Muscle of leg (tissue), 3 donors: ENCODE measurements at regions not wholly inside any gene's neighbourhood (a gene's known extent, or its start where the extent isn't known, plus 50 kb on each side); places are given as distances from the start of the nearest gene placed in this dataset.

ENCODE experiments used
- DNase-seq: peaks from one replicate; pipeline ENCODE4 v3.0.0; 2013
- H3K27ac ChIP-seq: one replicate; pipeline ENCODE4 v1.5.1; 2013; ENCODE audit warnings: mild to moderate bottlenecking, low read length, control low read depth
- H3K27me3 ChIP-seq: one replicate; pipeline ENCODE4 v1.6.1; 2013; ENCODE audit warnings: low read length; ENCODE audit not compliant: control insufficient read depth, insufficient read depth
- H3K36me3 ChIP-seq: one replicate; pipeline ENCODE4 v1.6.1; 2013; ENCODE audit warnings: low read length; ENCODE audit not compliant: control insufficient read depth, insufficient read depth
- H3K4me1 ChIP-seq: one replicate; pipeline ENCODE4 v1.6.1; 2013; ENCODE audit warnings: low read length; ENCODE audit not compliant: control insufficient read depth, insufficient read depth
- H3K4me3 ChIP-seq: one replicate; pipeline ENCODE4 v1.5.1; 2013; ENCODE audit warnings: low read length, control low read depth
- H3K9me3 ChIP-seq: replicated peaks from 2 replicates; pipeline ENCODE4 v1.6.1; 2013; ENCODE audit warnings: low read depth, low read length; ENCODE audit not compliant: control insufficient read depth
- WGBS: methylation state at CpG from one replicate; pipeline ENCODE4 v1.1.5; 2013; ENCODE audit warnings: missing lambda C conversion rate; ENCODE audit not compliant: insufficient coverage; 5-methylcytosine and 5-hydroxymethylcytosine counted together

DNA sequence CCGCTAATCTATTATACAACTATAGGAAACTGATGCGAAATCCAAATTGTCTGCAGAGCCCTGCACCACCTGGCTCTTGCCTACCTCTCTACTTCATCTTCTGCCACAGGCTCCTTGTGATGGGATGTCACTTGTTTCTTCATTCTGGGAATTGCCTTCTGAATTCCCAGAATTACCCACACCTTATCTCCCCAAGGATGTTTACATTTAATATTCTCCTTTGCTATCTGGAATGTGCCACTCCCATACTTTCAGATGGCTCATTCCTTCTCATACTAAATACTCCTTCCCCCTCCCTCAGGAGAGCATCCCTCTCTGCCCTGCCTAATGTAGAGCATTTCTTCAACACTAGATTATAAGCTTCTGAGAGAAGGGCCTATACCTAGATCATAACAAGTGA is 573.1 kb downstream of the GALC start:
- WGBS: no CpG with 5 or more reads among the region's 2 CpGs
- Histone ChIP-seq H3K36me3 (no peaks in the 10 kb centered on the region), H3K4me1 (no peaks in the 10 kb centered on the region), H3K27ac (no peak overlapping the region), H3K4me3 (no peak overlapping the region), H3K27me3 (no peaks in the 10 kb centered on the region), H3K9me3 (peaks cover 5% of the 10 kb centered on the region)
- DNase-seq: no peak

DNA sequence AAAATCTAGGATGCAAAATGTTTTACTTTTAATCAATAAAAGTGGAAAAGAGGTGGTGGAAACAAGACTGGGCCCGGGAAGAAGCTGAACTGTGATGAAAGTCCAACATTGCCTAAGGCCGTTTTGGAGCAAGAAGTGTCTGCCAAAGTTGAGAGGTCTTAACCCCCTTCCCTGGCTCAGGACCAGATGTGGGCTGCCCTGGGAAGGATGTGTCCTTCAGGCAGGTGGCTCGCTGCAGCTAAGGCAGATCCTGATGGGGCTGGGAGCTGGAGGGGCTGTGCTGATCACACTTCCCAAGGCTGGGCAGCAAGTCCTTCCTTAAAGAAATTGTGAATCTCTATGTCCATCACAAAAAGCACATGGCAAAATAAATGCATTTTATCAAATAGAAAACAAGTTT is 581.6 kb downstream of the GALC start:
- no peaks in the 10 kb centered on the region for H3K27me3 ChIP-seq
- no peak for DNase-seq
- H3K36me3 ChIP-seq: no peaks in the 10 kb centered on the region
- no peaks in the 10 kb centered on the region for H3K4me1 ChIP-seq
- no peaks in the 10 kb centered on the region for H3K9me3 ChIP-seq
- no peak overlapping the region for H3K27ac ChIP-seq
- H3K4me3 ChIP-seq: no peak overlapping the region
- WGBS: 65% methylated on average over 3 of the region's 3 CpGs

DNA sequence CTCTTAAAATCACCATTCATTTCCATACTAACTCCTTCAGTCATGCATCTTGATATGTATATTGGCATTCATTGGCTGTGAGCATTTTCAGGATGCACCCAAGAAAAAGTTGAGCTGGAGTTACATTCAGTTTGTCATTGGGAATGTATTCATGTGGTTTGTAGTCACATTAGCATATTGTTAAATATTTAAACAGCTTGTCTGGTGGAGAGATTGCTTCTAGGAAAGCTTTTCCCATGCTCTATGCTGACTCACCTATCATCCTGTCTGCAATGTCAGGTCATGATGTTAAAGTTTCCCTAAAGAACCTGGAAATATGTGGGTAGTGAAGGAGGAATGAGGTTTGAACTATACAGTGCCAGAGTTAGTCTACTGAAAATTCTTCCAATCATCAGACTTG is 583.6 kb downstream of the GALC start:
- H3K36me3 ChIP-seq: no peaks in the 10 kb centered on the region
- no peaks in the 10 kb centered on the region for H3K4me1 ChIP-seq
- H3K27ac ChIP-seq: no peak overlapping the region
- no peaks in the 10 kb centered on the region for H3K27me3 ChIP-seq
- no peaks in the 10 kb centered on the region for H3K9me3 ChIP-seq
- DNase-seq: no peak
- H3K4me3 ChIP-seq: no peak overlapping the region

DNA sequence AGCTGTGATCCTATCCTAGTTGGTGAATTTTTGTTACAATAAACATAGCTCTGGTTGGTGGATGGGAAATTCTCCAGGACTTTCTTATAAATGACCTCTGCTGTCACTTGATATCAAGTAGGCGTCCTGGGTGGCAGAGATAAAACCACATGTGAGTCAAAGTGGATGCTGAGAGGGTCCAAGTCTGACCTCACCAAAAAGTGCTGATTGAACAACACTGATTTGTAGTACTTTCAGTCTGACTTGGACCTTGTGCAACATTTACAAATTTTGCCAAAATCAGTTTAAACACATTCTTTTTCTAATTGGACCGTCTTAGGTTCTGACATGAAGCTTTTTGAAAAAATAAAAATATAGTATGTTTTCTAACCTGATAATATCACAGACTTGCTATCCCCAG is 585.6 kb downstream of the GALC start:
- no peaks in the 10 kb centered on the region for H3K4me1 ChIP-seq
- no peaks in the 10 kb centered on the region for H3K36me3 ChIP-seq
- no peak for DNase-seq
- no peak overlapping the region for H3K27ac ChIP-seq
- no peak overlapping the region for H3K4me3 ChIP-seq
- no peaks in the 10 kb centered on the region for H3K9me3 ChIP-seq
- no peaks in the 10 kb centered on the region for H3K27me3 ChIP-seq
- 80% methylated on average over 1 of the region's 2 CpGs for WGBS

DNA sequence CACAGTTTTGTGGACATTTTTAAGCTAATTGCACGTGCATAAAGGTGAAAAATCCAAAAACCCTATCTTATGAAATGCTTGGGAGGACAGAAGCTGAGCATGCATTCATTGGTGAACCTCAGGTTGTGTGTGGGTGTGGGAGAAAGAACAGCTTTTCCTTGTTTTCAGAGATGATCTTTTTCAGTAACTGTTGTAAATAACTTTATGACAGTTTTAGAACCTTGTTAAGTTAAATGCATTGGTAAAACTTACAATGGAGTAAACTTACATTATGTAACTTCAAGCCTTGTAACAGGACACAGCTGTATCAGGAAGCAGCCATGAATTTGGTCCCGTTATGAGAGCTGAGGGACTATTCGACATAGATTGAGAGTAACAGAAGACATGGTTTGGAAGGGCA is 587.4 kb downstream of the GALC start:
- no CpG with 5 or more reads among the region's 3 CpGs for WGBS
- Histone ChIP-seq H3K36me3 (no peaks in the 10 kb centered on the region), H3K9me3 (no peaks in the 10 kb centered on the region), H3K4me1 (no peaks in the 10 kb centered on the region), H3K27ac (no peak overlapping the region), H3K27me3 (no peaks in the 10 kb centered on the region), H3K4me3 (no peak overlapping the region)
- peak; percentile 29 for DNase-seq

DNA sequence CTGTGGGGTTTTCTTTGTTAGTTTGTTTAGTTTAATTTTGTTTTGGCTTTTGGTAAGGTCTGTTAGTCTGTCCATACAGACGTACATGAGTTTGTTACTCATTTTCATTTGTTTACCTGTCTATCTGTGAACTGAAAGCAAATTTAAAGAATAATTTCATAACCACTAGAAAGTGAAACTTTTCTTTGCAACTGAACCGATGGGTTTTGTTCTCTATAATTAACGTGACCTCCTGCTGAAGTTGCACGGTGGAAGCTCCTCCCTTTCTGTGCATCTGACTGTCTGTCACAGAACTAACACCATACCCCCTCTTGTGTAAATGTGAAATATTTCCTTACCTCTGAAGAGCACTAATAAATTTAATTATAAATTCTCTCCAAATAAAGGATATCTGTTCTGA is 595.5 kb downstream of the GALC start:
- Histone ChIP-seq H3K4me1 (no peaks in the 10 kb centered on the region), H3K27me3 (no peaks in the 10 kb centered on the region), H3K9me3 (no peaks in the 10 kb centered on the region), H3K36me3 (no peaks in the 10 kb centered on the region), H3K4me3 (no peak overlapping the region), H3K27ac (no peak overlapping the region)
- no CpG with 5 or more reads among the region's 4 CpGs for WGBS
- DNase-seq: peak; percentile 29

DNA sequence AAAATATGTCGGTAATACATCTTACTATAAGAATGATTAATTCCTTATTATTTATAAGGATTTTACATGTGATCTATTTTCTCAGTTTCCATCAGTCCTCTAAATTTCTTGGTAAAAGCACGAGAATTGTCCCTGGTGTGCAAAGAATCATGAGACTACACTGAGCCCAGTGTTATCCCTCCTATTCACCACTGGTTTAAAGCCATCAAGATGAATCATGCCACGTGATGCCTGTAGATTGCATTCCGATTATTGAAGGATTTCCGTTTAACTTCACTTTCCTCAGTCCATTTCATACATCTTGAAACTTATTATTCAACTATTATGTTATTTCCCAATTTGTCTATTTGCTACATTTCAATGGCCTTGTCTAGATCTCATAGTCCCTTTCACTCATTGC is 601.9 kb downstream of the GALC start:
- WGBS: no CpG with 5 or more reads among the region's 5 CpGs
- Histone ChIP-seq H3K9me3 (no peaks in the 10 kb centered on the region), H3K4me1 (no peaks in the 10 kb centered on the region), H3K27ac (no peak overlapping the region), H3K4me3 (no peak overlapping the region), H3K36me3 (no peaks in the 10 kb centered on the region), H3K27me3 (no peaks in the 10 kb centered on the region)
- no peak for DNase-seq

DNA sequence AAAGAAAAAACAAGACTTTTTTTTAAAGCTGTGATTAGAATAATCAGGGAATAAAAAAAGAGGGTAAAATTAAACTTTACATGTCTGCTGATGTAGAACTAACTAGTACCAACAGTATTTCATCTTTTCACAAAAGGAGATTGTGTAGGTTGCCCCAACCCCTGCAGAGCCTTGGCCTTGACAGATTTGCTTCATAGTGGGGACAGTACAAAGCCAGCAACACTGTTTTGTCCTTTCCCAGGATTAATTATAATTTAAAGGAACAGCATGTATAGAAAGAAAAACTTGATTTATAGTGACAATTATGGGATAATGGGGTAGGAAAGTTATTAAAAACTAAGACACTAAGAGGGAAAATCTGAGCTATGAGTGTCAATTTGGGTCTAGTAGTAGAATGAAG is 604.0 kb downstream of the GALC start:
- no peak for DNase-seq
- no peaks in the 10 kb centered on the region for H3K4me1 ChIP-seq
- no peak overlapping the region for H3K4me3 ChIP-seq
- no peaks in the 10 kb centered on the region for H3K9me3 ChIP-seq
- H3K27ac ChIP-seq: no peak overlapping the region
- H3K36me3 ChIP-seq: no peaks in the 10 kb centered on the region
- H3K27me3 ChIP-seq: no peaks in the 10 kb centered on the region

DNA sequence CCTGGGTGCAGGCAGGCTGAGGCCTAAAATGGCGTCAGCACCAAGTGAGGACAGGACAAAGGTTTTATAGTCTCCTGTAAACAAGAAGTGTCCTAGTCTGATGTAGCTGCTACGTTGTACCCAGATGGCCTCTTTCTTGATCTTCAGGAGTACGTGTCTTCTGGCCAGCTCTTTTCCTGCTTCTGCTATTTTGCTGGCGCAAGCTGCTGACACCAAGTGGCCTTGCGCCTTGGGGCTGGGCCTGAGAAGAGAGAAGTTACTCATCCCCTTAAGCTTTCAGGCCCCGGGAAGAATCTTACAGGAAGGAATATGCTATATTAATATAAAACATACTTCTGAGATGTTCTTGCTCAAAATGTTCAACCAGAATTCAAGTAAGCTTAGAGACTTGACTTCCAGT is 605.2 kb downstream of the GALC start:
- H3K4me1 ChIP-seq: no peaks in the 10 kb centered on the region
- H3K9me3 ChIP-seq: peaks cover under 1% of the 10 kb centered on the region
- peak overlapping the region; percentile 1 for H3K27ac ChIP-seq
- WGBS: 76% methylated on average over 3 of the region's 6 CpGs
- H3K27me3 ChIP-seq: no peaks in the 10 kb centered on the region
- no peaks in the 10 kb centered on the region for H3K36me3 ChIP-seq
- DNase-seq: peak; percentile 60
- no peak overlapping the region for H3K4me3 ChIP-seq

DNA sequence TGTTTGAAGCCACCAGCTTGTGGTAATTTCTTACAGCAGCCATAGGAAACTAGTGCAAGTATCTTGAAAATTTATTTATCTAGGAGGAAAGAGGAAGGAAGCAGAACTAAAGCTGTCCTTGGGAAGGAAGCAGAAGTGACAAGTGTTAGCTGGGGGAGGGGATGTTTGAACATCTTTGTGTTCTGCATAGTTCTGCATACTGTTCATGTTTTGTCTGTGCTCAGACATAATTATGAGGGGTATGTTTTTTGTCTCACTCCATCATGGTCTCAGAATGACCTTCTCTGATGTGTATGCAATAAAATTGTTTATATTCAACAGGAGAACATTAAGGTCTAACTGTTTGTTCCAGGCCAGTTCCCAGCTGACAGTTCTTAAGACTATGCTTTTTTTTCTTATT is 606.5 kb downstream of the GALC start:
- H3K27me3 ChIP-seq: no peaks in the 10 kb centered on the region
- H3K4me3 ChIP-seq: no peak overlapping the region
- peaks cover 6% of the 10 kb centered on the region for H3K9me3 ChIP-seq
- no peak overlapping the region for H3K27ac ChIP-seq
- peak; percentile 65 for DNase-seq
- no peaks in the 10 kb centered on the region for H3K36me3 ChIP-seq
- no peaks in the 10 kb centered on the region for H3K4me1 ChIP-seq

DNA sequence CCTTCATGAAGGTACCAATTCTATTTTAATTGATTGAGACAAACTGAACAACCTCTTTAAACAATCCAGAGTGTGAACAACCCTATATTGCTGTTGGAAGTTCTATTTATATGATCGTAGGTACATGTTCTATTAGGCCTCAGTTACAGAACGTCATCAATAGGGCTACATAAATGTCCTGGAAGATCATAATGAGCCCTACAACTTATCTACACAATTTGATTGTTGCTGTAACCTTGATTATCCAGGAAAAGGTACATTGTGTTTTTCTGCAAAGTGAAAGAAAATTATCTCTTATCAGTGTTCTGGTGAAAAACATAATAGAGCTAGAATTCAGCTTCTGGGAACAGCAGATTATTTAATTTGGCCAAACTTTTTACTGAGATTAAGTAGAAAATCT is 612.9 kb downstream of the GALC start:
- no peak overlapping the region for H3K4me3 ChIP-seq
- no CpG with 5 or more reads among the region's 2 CpGs for WGBS
- no peaks in the 10 kb centered on the region for H3K36me3 ChIP-seq
- H3K4me1 ChIP-seq: no peaks in the 10 kb centered on the region
- H3K27me3 ChIP-seq: no peaks in the 10 kb centered on the region
- no peak overlapping the region for H3K27ac ChIP-seq
- DNase-seq: no peak
- H3K9me3 ChIP-seq: peaks cover 7% of the 10 kb centered on the region
